ENCODE measurements at regions not wholly inside any gene's neighbourhood (a gene's known extent, or its start where the extent isn't known, plus 50 kb on each side); places are given as distances from the start of the nearest gene placed in this dataset.

GRCh38 chr10:3679950-3680629, 104.9 kb downstream of the KLF6 start:
- H3K9ac ChIP-seq (ENCODE audit: low read depth in 1 of 2, low read length in 2 of 2) = no peak overlapping the region
- H3K4me3 ChIP-seq (ENCODE audit: low read depth in 1 of 2, low read length in 2 of 2) = no peak overlapping the region
- H3K27ac ChIP-seq (ENCODE audit: low read depth, low read length) = no peak overlapping the region
- no peaks in the 10 kb centered on the region for H3K36me3 ChIP-seq (ENCODE audit: control insufficient read depth in 1 of 2, insufficient read depth in 2 of 2, low read length in 2 of 2)
- no peaks in the 10 kb centered on the region for H3K27me3 ChIP-seq (ENCODE audit: control insufficient read depth in 1 of 2, insufficient read depth in 2 of 2, low read length in 2 of 2)
- H3K9me3 ChIP-seq (ENCODE audit: control insufficient read depth in 1 of 2, low read length in 2 of 2) = no peaks in the 10 kb centered on the region
- no peaks in the 10 kb centered on the region for H3K4me1 ChIP-seq (ENCODE audit: control insufficient read depth in 1 of 2, insufficient read depth in 2 of 2, low read length in 2 of 2)

GRCh38 chr10:3678629-3679227, 106.3 kb downstream of the KLF6 start:
- Histone ChIP-seq H3K27me3 (ENCODE audit: control insufficient read depth in 1 of 2, insufficient read depth in 2 of 2, low read length in 2 of 2) (no peaks in the 10 kb centered on the region), H3K9ac (ENCODE audit: low read depth in 1 of 2, low read length in 2 of 2) (no peak overlapping the region), H3K36me3 (ENCODE audit: control insufficient read depth in 1 of 2, insufficient read depth in 2 of 2, low read length in 2 of 2) (no peaks in the 10 kb centered on the region), H3K4me3 (ENCODE audit: low read depth in 1 of 2, low read length in 2 of 2) (no peak overlapping the region), H3K9me3 (ENCODE audit: control insufficient read depth in 1 of 2, low read length in 2 of 2) (no peaks in the 10 kb centered on the region), H3K27ac (ENCODE audit: low read depth, low read length) (no peak overlapping the region), H3K4me1 (ENCODE audit: control insufficient read depth in 1 of 2, insufficient read depth in 2 of 2, low read length in 2 of 2) (no peaks in the 10 kb centered on the region)

GRCh38 chr10:3676564-3676963, 108.4 kb downstream of the KLF6 start:
- no peaks in the 10 kb centered on the region for H3K27me3 ChIP-seq (ENCODE audit: control insufficient read depth in 1 of 2, insufficient read depth in 2 of 2, low read length in 2 of 2)
- no peaks in the 10 kb centered on the region for H3K36me3 ChIP-seq (ENCODE audit: control insufficient read depth in 1 of 2, insufficient read depth in 2 of 2, low read length in 2 of 2)
- no peak overlapping the region for H3K27ac ChIP-seq (ENCODE audit: low read depth, low read length)
- no peak overlapping the region for H3K9ac ChIP-seq (ENCODE audit: low read depth in 1 of 2, low read length in 2 of 2)
- no peaks in the 10 kb centered on the region for H3K4me1 ChIP-seq (ENCODE audit: control insufficient read depth in 1 of 2, insufficient read depth in 2 of 2, low read length in 2 of 2)
- no peak overlapping the region for H3K4me3 ChIP-seq (ENCODE audit: low read depth in 1 of 2, low read length in 2 of 2)
- no peaks in the 10 kb centered on the region for H3K9me3 ChIP-seq (ENCODE audit: control insufficient read depth in 1 of 2, low read length in 2 of 2)

GRCh38 chr10:3672220-3672619, 112.8 kb downstream of the KLF6 start:
- Histone ChIP-seq H3K4me3 (ENCODE audit: low read depth in 1 of 2, low read length in 2 of 2) (no peak overlapping the region), H3K4me1 (ENCODE audit: control insufficient read depth in 1 of 2, insufficient read depth in 2 of 2, low read length in 2 of 2) (peaks cover 0 to under 1% of the 10 kb centered on the region in 2 donors), H3K9ac (ENCODE audit: low read depth in 1 of 2, low read length in 2 of 2) (no peak overlapping the region), H3K27me3 (ENCODE audit: control insufficient read depth in 1 of 2, insufficient read depth in 2 of 2, low read length in 2 of 2) (no peaks in the 10 kb centered on the region), H3K36me3 (ENCODE audit: control insufficient read depth in 1 of 2, insufficient read depth in 2 of 2, low read length in 2 of 2) (no peaks in the 10 kb centered on the region), H3K27ac (ENCODE audit: low read depth, low read length) (no peak overlapping the region), H3K9me3 (ENCODE audit: control insufficient read depth in 1 of 2, low read length in 2 of 2) (no peaks in the 10 kb centered on the region)

GRCh38 chr10:3671386-3671955, 113.5 kb downstream of the KLF6 start:
- Histone ChIP-seq H3K4me1 (ENCODE audit: control insufficient read depth in 1 of 2, insufficient read depth in 2 of 2, low read length in 2 of 2) (peaks cover 0 to 8% of the 10 kb centered on the region in 2 donors), H3K9me3 (ENCODE audit: control insufficient read depth in 1 of 2, low read length in 2 of 2) (no peaks in the 10 kb centered on the region), H3K27ac (ENCODE audit: low read depth, low read length) (no peak overlapping the region), H3K36me3 (ENCODE audit: control insufficient read depth in 1 of 2, insufficient read depth in 2 of 2, low read length in 2 of 2) (no peaks in the 10 kb centered on the region), H3K27me3 (ENCODE audit: control insufficient read depth in 1 of 2, insufficient read depth in 2 of 2, low read length in 2 of 2) (no peaks in the 10 kb centered on the region), H3K4me3 (ENCODE audit: low read depth in 1 of 2, low read length in 2 of 2) (no peak overlapping the region), H3K9ac (ENCODE audit: low read depth in 1 of 2, low read length in 2 of 2) (no peak overlapping the region)

GRCh38 chr10:3668966-3669330, 116.1 kb downstream of the KLF6 start:
- Histone ChIP-seq H3K27ac (ENCODE audit: low read depth, low read length) (no peak overlapping the region), H3K9ac (ENCODE audit: low read depth in 1 of 2, low read length in 2 of 2) (no peak overlapping the region), H3K27me3 (ENCODE audit: control insufficient read depth in 1 of 2, insufficient read depth in 2 of 2, low read length in 2 of 2) (no peaks in the 10 kb centered on the region), H3K36me3 (ENCODE audit: control insufficient read depth in 1 of 2, insufficient read depth in 2 of 2, low read length in 2 of 2) (no peaks in the 10 kb centered on the region), H3K4me1 (ENCODE audit: control insufficient read depth in 1 of 2, insufficient read depth in 2 of 2, low read length in 2 of 2) (peaks cover 0 to 9% of the 10 kb centered on the region in 2 donors), H3K9me3 (ENCODE audit: control insufficient read depth in 1 of 2, low read length in 2 of 2) (no peaks in the 10 kb centered on the region), H3K4me3 (ENCODE audit: low read depth in 1 of 2, low read length in 2 of 2) (peak overlapping the region in 1 of 2 donors; percentile 55)

- H3K9me3 ChIP-seq (ENCODE audit: control insufficient read depth in 1 of 2, low read length in 2 of 2) = no peaks in the 10 kb centered on the region
- H3K27ac ChIP-seq (ENCODE audit: low read depth, low read length) = peak overlapping the region; percentile 39
- peak overlapping the region; percentile 55 to 60 for H3K4me3 ChIP-seq (ENCODE audit: low read depth in 1 of 2, low read length in 2 of 2)
- peak overlapping the region in 1 of 2 donors; percentile 38 for H3K9ac ChIP-seq (ENCODE audit: low read depth in 1 of 2, low read length in 2 of 2)
- no peaks in the 10 kb centered on the region for H3K27me3 ChIP-seq (ENCODE audit: control insufficient read depth in 1 of 2, insufficient read depth in 2 of 2, low read length in 2 of 2)
- peaks cover 0 to 9% of the 10 kb centered on the region in 2 donors for H3K4me1 ChIP-seq (ENCODE audit: control insufficient read depth in 1 of 2, insufficient read depth in 2 of 2, low read length in 2 of 2)
- H3K36me3 ChIP-seq (ENCODE audit: control insufficient read depth in 1 of 2, insufficient read depth in 2 of 2, low read length in 2 of 2) = no peaks in the 10 kb centered on the region
Observed at GRCh38 chr10:3668276-3668965, 116.6 kb downstream of the KLF6 start.

- H3K4me3 ChIP-seq (ENCODE audit: low read depth in 1 of 2, low read length in 2 of 2) = no peak overlapping the region
Observed at GRCh38 chr10:3666525-3667302, 118.3 kb downstream of the KLF6 start.

GRCh38 chr10:3665316-3665908, 119.6 kb downstream of the KLF6 start:
- H3K9me3 ChIP-seq (ENCODE audit: control insufficient read depth in 1 of 2, low read length in 2 of 2) = peaks cover 0 to 4% of the 10 kb centered on the region in 2 donors
- H3K9ac ChIP-seq (ENCODE audit: low read depth in 1 of 2, low read length in 2 of 2) = no peak overlapping the region
- H3K27ac ChIP-seq (ENCODE audit: low read depth, low read length) = no peak overlapping the region
- no peak overlapping the region for H3K4me3 ChIP-seq (ENCODE audit: low read depth in 1 of 2, low read length in 2 of 2)
- peaks cover 0 to 9% of the 10 kb centered on the region in 2 donors for H3K4me1 ChIP-seq (ENCODE audit: control insufficient read depth in 1 of 2, insufficient read depth in 2 of 2, low read length in 2 of 2)
- H3K36me3 ChIP-seq (ENCODE audit: control insufficient read depth in 1 of 2, insufficient read depth in 2 of 2, low read length in 2 of 2) = no peaks in the 10 kb centered on the region
- no peaks in the 10 kb centered on the region for H3K27me3 ChIP-seq (ENCODE audit: control insufficient read depth in 1 of 2, insufficient read depth in 2 of 2, low read length in 2 of 2)

More at GRCh38 chr10:3666525-3667302, 118.3 kb downstream of the KLF6 start:
- Histone ChIP-seq H3K9me3 (ENCODE audit: control insufficient read depth in 1 of 2, low read length in 2 of 2) (no peaks in the 10 kb centered on the region), H3K9ac (ENCODE audit: low read depth in 1 of 2, low read length in 2 of 2) (no peak overlapping the region), H3K27ac (ENCODE audit: low read depth, low read length) (no peak overlapping the region), H3K36me3 (ENCODE audit: control insufficient read depth in 1 of 2, insufficient read depth in 2 of 2, low read length in 2 of 2) (no peaks in the 10 kb centered on the region), H3K4me1 (ENCODE audit: control insufficient read depth in 1 of 2, insufficient read depth in 2 of 2, low read length in 2 of 2) (peaks cover 0 to 9% of the 10 kb centered on the region in 2 donors), H3K27me3 (ENCODE audit: control insufficient read depth in 1 of 2, insufficient read depth in 2 of 2, low read length in 2 of 2) (no peaks in the 10 kb centered on the region)

Measured in duodenal mucosa (tissue), 2 donors.